ENCODE measurements at regions not wholly inside any gene's neighbourhood (a gene's known extent, or its start where the extent isn't known, plus 50 kb on each side); places are given as distances from the start of the nearest gene placed in this dataset.

- no peaks in the 10 kb centered on the region for H3K27me3 ChIP-seq (ENCODE audit: insufficient read depth, low read depth, severe bottlenecking)
- H3K4me3 ChIP-seq (ENCODE audit: low read depth, low read length) = no peak overlapping the region
- no peak for TF ChIP-seq CTCF (IDR thresholded peaks at IDR 0.05; ENCODE audit: low read depth, low read length)
- no peak for DNase-seq
- H3K27ac ChIP-seq = no peak overlapping the region
- H3K9me3 ChIP-seq (ENCODE audit: severe bottlenecking) = no peaks in the 10 kb centered on the region
- H3K36me3 ChIP-seq = no peaks in the 10 kb centered on the region
These were observed 65.8 kb upstream of the AKAP13 start for GRCh38 chr15:85314633-85315032.

- H3K9me3 ChIP-seq (ENCODE audit: severe bottlenecking) = no peaks in the 10 kb centered on the region
- no peak for DNase-seq
- H3K27me3 ChIP-seq (ENCODE audit: insufficient read depth, low read depth, severe bottlenecking) = no peaks in the 10 kb centered on the region
- H3K27ac ChIP-seq = no peak overlapping the region
- no peaks in the 10 kb centered on the region for H3K36me3 ChIP-seq
- no peak for TF ChIP-seq CTCF (IDR thresholded peaks at IDR 0.05; ENCODE audit: low read depth, low read length)
- no peak overlapping the region for H3K4me3 ChIP-seq (ENCODE audit: low read depth, low read length)
These were observed 64.0 kb upstream of the AKAP13 start for GRCh38 chr15:85316244-85316934.

- peak; percentile 13; the same call in 1 of the 2 replicates for TF ChIP-seq CTCF (IDR thresholded peaks at IDR 0.05; ENCODE audit: low read depth, low read length)
These were observed 62.2 kb upstream of the AKAP13 start for GRCh38 chr15:85318048-85318731.

GRCh38 chr15:85318732-85319076 is 61.7 kb upstream of the AKAP13 start:
- H3K36me3 ChIP-seq = no peaks in the 10 kb centered on the region
- H3K4me3 ChIP-seq (ENCODE audit: low read depth, low read length) = no peak overlapping the region
- no peak for DNase-seq
- H3K27me3 ChIP-seq (ENCODE audit: insufficient read depth, low read depth, severe bottlenecking) = no peaks in the 10 kb centered on the region
- no peak for TF ChIP-seq CTCF (IDR thresholded peaks at IDR 0.05; ENCODE audit: low read depth, low read length)
- H3K9me3 ChIP-seq (ENCODE audit: severe bottlenecking) = no peaks in the 10 kb centered on the region
- H3K27ac ChIP-seq = no peak overlapping the region

More at GRCh38 chr15:85318048-85318731, 62.2 kb upstream of the AKAP13 start:
- Histone ChIP-seq H3K27ac (no peak overlapping the region), H3K9me3 (ENCODE audit: severe bottlenecking) (no peaks in the 10 kb centered on the region), H3K27me3 (ENCODE audit: insufficient read depth, low read depth, severe bottlenecking) (no peaks in the 10 kb centered on the region), H3K36me3 (no peaks in the 10 kb centered on the region), H3K4me3 (ENCODE audit: low read depth, low read length) (no peak overlapping the region)
- no peak for DNase-seq

- TF ChIP-seq CTCF (IDR thresholded peaks at IDR 0.05; ENCODE audit: low read depth, low read length) = no peak
- Histone ChIP-seq H3K27ac (no peak overlapping the region), H3K9me3 (ENCODE audit: severe bottlenecking) (no peaks in the 10 kb centered on the region), H3K27me3 (ENCODE audit: insufficient read depth, low read depth, severe bottlenecking) (no peaks in the 10 kb centered on the region), H3K36me3 (no peaks in the 10 kb centered on the region), H3K4me3 (ENCODE audit: low read depth, low read length) (no peak overlapping the region)
- no peak for DNase-seq
These were observed 56.2 kb upstream of the AKAP13 start for GRCh38 chr15:85324202-85324601.
